GM12878 (cell line): ENCODE measurements at regions not wholly inside any gene's neighbourhood (a gene's known extent, or its start where the extent isn't known, plus 50 kb on each side); places are given as distances from the start of the nearest gene placed in this dataset.

Experiments
- ATAC-seq: fragments of 200-7000 bp; cut with Tn5 transposase; 3 replicates; pipeline ENCODE4 v1.9.1; 2020; ENCODE audit warnings: mild to moderate bottlenecking, moderate library complexity
- BruUV-seq: library from RNA; stranded (reverse); fragments of 400-500 nt; replicated peaks from 2 replicates; lab custom pipeline; 2021; lab: Mats Ljungman, UMichigan
- CTCF ChIA-PET: fragments of 300-600 bp; sonication (Branson Sonifier 250); formaldehyde crosslinking; extraction: SDS; loops from one replicate; lab custom pipeline; 2021; ENCODE audit warnings: inconsistent platforms; lab: Yijun Ruan, JAX
- POLR2A ChIA-PET: fragments of 350-600 bp; formaldehyde crosslinking; extraction: SDS; loops from one replicate; lab custom pipeline; 2021; ENCODE audit warnings: inconsistent platforms; lab: Charles Lee
- RAD21 ChIA-PET: fragments of 300-600 bp; sonication (Branson Sonifier 250); formaldehyde crosslinking; loops from one replicate; lab custom pipeline; 2023; ENCODE audit warnings: antibody characterized with exemption; ENCODE audit not compliant: unreplicated experiment; lab: Charles Lee
- SMC1A ChIA-PET: fragments of 300-600 bp; sonication (Branson Sonifier 250); formaldehyde crosslinking; loops from one replicate; lab custom pipeline; 2023; ENCODE audit not compliant: unreplicated experiment, uncharacterized antibody; lab: Charles Lee
- DNase-seq: peaks from one replicate; pipeline ENCODE4 v3.0.0-alpha.2; 2011; ENCODE audit warnings: low read depth, low spot score
- FAIRE-seq: peaks from 3 replicates; lab custom pipeline; 2011; peaks lifted over from hg19 to GRCh38; lab: Jason Lieb, UNC
- H2AFZ ChIP-seq: 2 replicates; pipeline ENCODE4 v1.6.0; 2011; ENCODE audit warnings: low read depth, low read length, control low read depth; ENCODE audit not compliant: control insufficient read depth
- H3K27ac ChIP-seq: 2 replicates; pipeline ENCODE4 v1.5.1; 2011; ENCODE audit warnings: control low read depth; ENCODE audit not compliant: control insufficient read depth, insufficient read depth
- H3K27me3 ChIP-seq, 2 experiments: replicated peaks in 1 of 2; 2 replicates each; pipeline versions ENCODE4 v1.6.0 to v1.6.1; 2011; ENCODE audit warnings: low read length in 1 of 2; ENCODE audit not compliant: control insufficient read depth in 2 of 2, insufficient read depth in 2 of 2
- H3K36me3 ChIP-seq, 2 experiments: 2 replicates each; pipeline ENCODE4 v1.5.1; 2011; ENCODE audit warnings: low read length in 1 of 2; ENCODE audit not compliant: control insufficient read depth in 2 of 2, insufficient read depth in 2 of 2
- H3K4me1 ChIP-seq: 2 replicates; pipeline ENCODE4 v1.6.1; 2011; ENCODE audit warnings: mild to moderate bottlenecking, low read length, moderate library complexity, mixed read lengths; ENCODE audit not compliant: control insufficient read depth, insufficient read depth
- H3K4me2 ChIP-seq: 2 replicates; pipeline ENCODE4 v1.6.0; 2011; ENCODE audit warnings: control low read depth; ENCODE audit not compliant: control insufficient read depth, insufficient read depth
- H3K4me3 ChIP-seq: fragments of 200-600 bp; sonication (generic); 2 replicates; pipeline ENCODE4 v1.5.1; 2016
- H3K79me2 ChIP-seq: 2 replicates; pipeline ENCODE4 v1.6.0; 2011; ENCODE audit warnings: low read length; ENCODE audit not compliant: control insufficient read depth, insufficient read depth
- H3K9ac ChIP-seq: 2 replicates; pipeline ENCODE4 v1.8.0; 2011; ENCODE audit warnings: low read length, control low read depth, mixed read lengths; ENCODE audit not compliant: control insufficient read depth, insufficient read depth
- H3K9me3 ChIP-seq: replicated peaks from 3 replicates; pipeline ENCODE4 v1.5.1; 2011; ENCODE audit warnings: mild to moderate bottlenecking, low read length; ENCODE audit not compliant: control insufficient read depth, insufficient read depth
- H4K20me1 ChIP-seq: 2 replicates; pipeline ENCODE4 v1.6.0; 2011; ENCODE audit not compliant: control insufficient read depth, insufficient read depth
- BRCA1 ChIP-seq: IDR thresholded peaks from 2 replicates; pipeline ENCODE4 v1.6.1; 2011; ENCODE audit warnings: low read depth, low read length, improper control_type of control experiment
- EED ChIP-seq: sonication (generic); IDR thresholded peaks from 2 replicates; pipeline ENCODE4 v1.6.1; 2016; ENCODE audit warnings: antibody characterized with exemption, low read depth
- HCFC1 ChIP-seq: fragments of 150-350 bp; IDR thresholded peaks from 2 replicates; pipeline ENCODE4 v1.6.1; 2014; ENCODE audit warnings: low read length
- IKZF1 ChIP-seq: fragments of 450-650 bp; conservative IDR thresholded peaks from 2 replicates; pipeline ENCODE4 v1.6.1; 2017; ENCODE audit warnings: antibody characterized with exemption, mild to moderate bottlenecking
- JUND ChIP-seq: IDR thresholded peaks from 2 replicates; pipeline ENCODE4 v1.6.1; 2012; ENCODE audit warnings: low read depth, mild to moderate bottlenecking, low read length, improper control_type of control experiment, moderate library complexity
- MTA2 ChIP-seq: fragments of 450-650 bp; IDR thresholded peaks from 2 replicates; pipeline ENCODE4 v1.6.1; 2016; ENCODE audit warnings: low read depth, mild to moderate bottlenecking, moderate library complexity
- NR2C1 ChIP-seq: fragments of 450-650 bp; IDR thresholded peaks from 2 replicates; pipeline ENCODE4 v1.6.1; 2017; ENCODE audit warnings: antibody characterized with exemption, mild to moderate bottlenecking, moderate library complexity
- NR2C2 ChIP-seq: IDR thresholded peaks from 2 replicates; pipeline ENCODE4 v1.6.1; 2011; ENCODE audit warnings: borderline replicate concordance, low read depth; ENCODE audit not compliant: control insufficient read depth, insufficient read length
- PAX5 ChIP-seq: IDR thresholded peaks from 2 replicates; pipeline ENCODE4 v1.6.1; 2011; ENCODE audit warnings: low read depth, low read length, borderline replicate concordance
- REST ChIP-seq: IDR thresholded peaks from 2 replicates; pipeline ENCODE4 v1.6.1; 2012; ENCODE audit warnings: mild to moderate bottlenecking, low read depth, low read length
- SIN3A ChIP-seq: IDR thresholded peaks from 2 replicates; pipeline ENCODE4 v1.6.1; 2012; ENCODE audit warnings: low read depth, low read length, improper control_type of control experiment
- YY1 ChIP-seq: IDR thresholded peaks from 2 replicates; pipeline ENCODE4 v1.6.1; 2011; ENCODE audit warnings: low read depth, mild to moderate bottlenecking, low read length
- ZBED1 ChIP-seq: IDR thresholded peaks from 2 replicates; pipeline ENCODE4 v1.6.1; 2016; ENCODE audit warnings: borderline replicate concordance
- WGBS: methylation state at CpG from one replicate; pipeline ENCODE4 v1.1.6; 2016; ENCODE audit warnings: low lambda C conversion rate; ENCODE audit not compliant: insufficient replicate concordance, insufficient coverage; ENCODE audit errors: missing lambda C conversion rate; 5-methylcytosine and 5-hydroxymethylcytosine counted together
- in situ Hi-C: fragments of 300-500 bp; cut with MboI; formaldehyde crosslinking; loops from 9 replicates; pipeline ENCODE4 v1.14.3; 2018; ENCODE audit warnings: mixed read lengths
- intact Hi-C: fragments of 100-400 bp; cut with micrococcal nuclease; formaldehyde crosslinking; loops from one replicate; pipeline ENCODE4 v1.14.2; 2022; ENCODE audit not compliant: unreplicated experiment
- TF ChIP-seq, protein P1 (sequence below): IDR thresholded peaks from 2 replicates; pipeline ENCODE4 v1.6.1; 2011; ENCODE audit warnings: borderline replicate concordance, low read depth, mild to moderate bottlenecking, moderate library complexity, mixed read lengths, low read length; ENCODE audit not compliant: insufficient read depth; ENCODE audit errors: extremely low read length

- WGBS: 54% methylated on average over 4 of the region's 4 CpGs
- Histone ChIP-seq H3K4me2 (no peak overlapping the region), H3K9me3 (no peaks in the 10 kb centered on the region), H3K4me3 (no peak overlapping the region), H4K20me1 (no peaks in the 10 kb centered on the region), H3K4me1 (no peaks in the 10 kb centered on the region), H2AFZ (no peak overlapping the region), H3K36me3 (no peaks in the 10 kb centered on the region), H3K27me3 (peaks cover 2 to 3% of the 10 kb centered on the region in 2 experiments; a peak in 2 of 4 replicates), H3K79me2 (no peaks in the 10 kb centered on the region), H3K27ac (no peak overlapping the region), H3K9ac (no peak overlapping the region)
- no peak for TF ChIP-seq HCFC1
- BruUV-seq: no TSS peak
- ChIA-PET RAD21 (no interaction called here), SMC1A (no interaction called here), POLR2A (no interaction called here), CTCF (no interaction called here)
- in situ Hi-C loops: no loop called here
- ATAC-seq (no peak), DNase-seq (no peak), FAIRE-seq (no peak)
- intact Hi-C loops: no loop called here
Measured at GRCh38 chr10:6707352-6707751, 127.3 kb upstream of the PRKCQ start.

DNA sequence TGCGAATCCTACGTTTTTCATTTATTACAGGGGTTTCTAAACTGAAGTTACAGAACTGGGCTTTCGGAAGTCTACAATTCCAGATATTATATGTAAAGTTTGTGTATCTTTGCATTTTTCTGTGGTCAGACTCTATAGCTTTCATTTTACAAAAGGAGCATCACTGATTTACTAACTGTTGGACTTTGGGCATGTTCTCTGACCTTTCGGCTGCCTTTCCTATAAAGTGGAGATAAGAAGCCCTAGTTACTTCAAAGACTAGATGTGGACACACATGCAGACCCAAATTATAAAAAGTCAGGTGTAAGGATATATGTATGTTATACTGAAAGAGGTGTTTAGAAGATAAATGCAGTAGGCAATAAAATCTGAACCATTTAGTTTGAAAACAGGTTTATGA lies 126.6 kb upstream of the PRKCQ start:
- DNase-seq: no peak
- ChIA-PET CTCF (interaction anchor here (0.9 kb wide), 1 partner anchor 286 kb away, joined by 3 read pairs; no protein-coding TSS in a partner anchor), RAD21 (interaction anchor here (0.7 kb wide), 1 partner anchor 505 kb away, joined by 3 read pairs; no protein-coding TSS in a partner anchor), SMC1A (no interaction called here), POLR2A (no interaction called here)
- no peak overlapping the region for H3K4me3 ChIP-seq
- no peak overlapping the region for H3K9ac ChIP-seq
- H3K27ac ChIP-seq: no peak overlapping the region
- H3K79me2 ChIP-seq: no peaks in the 10 kb centered on the region
- H2AFZ ChIP-seq: no peak overlapping the region
- no peaks in the 10 kb centered on the region for H3K36me3 ChIP-seq
- TF ChIP-seq JUND: no peak
- TF ChIP-seq, protein P1, sequence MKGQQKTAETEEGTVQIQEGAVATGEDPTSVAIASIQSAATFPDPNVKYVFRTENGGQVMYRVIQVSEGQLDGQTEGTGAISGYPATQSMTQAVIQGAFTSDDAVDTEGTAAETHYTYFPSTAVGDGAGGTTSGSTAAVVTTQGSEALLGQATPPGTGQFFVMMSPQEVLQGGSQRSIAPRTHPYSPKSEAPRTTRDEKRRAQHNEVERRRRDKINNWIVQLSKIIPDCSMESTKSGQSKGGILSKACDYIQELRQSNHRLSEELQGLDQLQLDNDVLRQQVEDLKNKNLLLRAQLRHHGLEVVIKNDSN: no peak
- TF ChIP-seq YY1: no peak
- TF ChIP-seq EED: no peak
- TF ChIP-seq IKZF1: no peak
- TF ChIP-seq BRCA1: no peak
- no peak for TF ChIP-seq ZBED1
- TF ChIP-seq NR2C1: no peak
- TF ChIP-seq SIN3A: no peak
- TF ChIP-seq NR2C2: no peak
- TF ChIP-seq MTA2: no peak
- TF ChIP-seq REST: no peak
- no peak for TF ChIP-seq PAX5
- intact Hi-C loops: no loop called here
- FAIRE-seq: no peak
- in situ Hi-C loops: no loop called here
- H3K4me1 ChIP-seq: no peaks in the 10 kb centered on the region
- no peak for ATAC-seq
- peaks cover 2 to 3% of the 10 kb centered on the region in 2 experiments; a peak in 2 of 4 replicates for H3K27me3 ChIP-seq
- H3K4me2 ChIP-seq: no peak overlapping the region
- H3K9me3 ChIP-seq: no peaks in the 10 kb centered on the region
- H4K20me1 ChIP-seq: no peaks in the 10 kb centered on the region
- BruUV-seq: no TSS peak
- WGBS: 39% methylated on average over 4 of the region's 4 CpGs
